Mesenchymal stem cell (in vitro differentiated cells and primary cell): ENCODE measurements at regions not wholly inside any gene's neighbourhood (a gene's known extent, or its start where the extent isn't known, plus 50 kb on each side); places are given as distances from the start of the nearest gene placed in this dataset.
"Not testable (repeated sequence)": the region's sequence is repeated elsewhere in the genome, so short reads cannot be mapped to it uniquely, and the experiment has no call there.

Source experiments
- DNase-seq: peaks from one replicate; pipeline ENCODE4 v3.0.0-alpha.2; 2013
- H2AFZ ChIP-seq: one replicate; pipeline ENCODE4 v1.6.1; 2013; ENCODE audit warnings: low read depth, mild to moderate bottlenecking, control low read depth, inconsistent platforms, low read length, moderate library complexity
- H2AK5ac ChIP-seq: 2 replicates; pipeline ENCODE4 v1.6.1; 2013; ENCODE audit warnings: low read length, moderate library complexity, mild to moderate bottlenecking, inconsistent platforms; ENCODE audit not compliant: severe bottlenecking
- H2BK120ac ChIP-seq: one replicate; pipeline ENCODE4 v1.6.1; 2013; ENCODE audit warnings: low read depth, mild to moderate bottlenecking, inconsistent platforms, low read length, moderate library complexity
- H2BK12ac ChIP-seq, 2 experiments: one replicate each; pipeline ENCODE4 v1.6.1; 2013; ENCODE audit warnings: inconsistent platforms in 2 of 2, low read length in 2 of 2, mild to moderate bottlenecking in 2 of 2, moderate library complexity in 2 of 2, control low read depth in 1 of 2
- H2BK15ac ChIP-seq: one replicate; pipeline ENCODE4 v1.6.1; 2013; ENCODE audit warnings: mild to moderate bottlenecking, low read depth, inconsistent platforms; ENCODE audit not compliant: poor library complexity, severe bottlenecking
- H2BK5ac ChIP-seq: 2 replicates; pipeline ENCODE4 v1.6.1; 2013; ENCODE audit warnings: low read depth, mild to moderate bottlenecking, low read length, control low read depth, inconsistent platforms; ENCODE audit not compliant: poor library complexity, severe bottlenecking
- H3K14ac ChIP-seq, 2 experiments: one replicate each; pipeline ENCODE4 v1.6.1; 2013; ENCODE audit warnings: inconsistent platforms in 2 of 2, low read length in 2 of 2, control low read depth in 1 of 2, mild to moderate bottlenecking in 1 of 2, moderate library complexity in 1 of 2
- H3K18ac ChIP-seq, 2 experiments: one replicate each; pipeline ENCODE4 v1.6.1; 2013; ENCODE audit warnings: inconsistent platforms in 2 of 2, low read length in 2 of 2, control low read depth in 1 of 2, low read depth in 1 of 2, mild to moderate bottlenecking in 1 of 2
- H3K23ac ChIP-seq, 2 experiments: one replicate each; pipeline ENCODE4 v1.6.1; 2013; ENCODE audit warnings: inconsistent platforms in 2 of 2, low read length in 2 of 2, mild to moderate bottlenecking in 2 of 2, moderate library complexity in 2 of 2, control low read depth in 1 of 2
- H3K27ac ChIP-seq: 2 replicates; pipeline ENCODE4 v1.5.1; 2013; ENCODE audit warnings: mild to moderate bottlenecking, moderate library complexity, low read length, control low read depth, inconsistent platforms; ENCODE audit not compliant: poor library complexity, severe bottlenecking
- H3K27me3 ChIP-seq, 2 experiments: 2 replicates each; pipeline versions ENCODE4 v1.6.1 to v1.7.0; 2013; ENCODE audit warnings: low read length in 2 of 2, mild to moderate bottlenecking in 2 of 2, moderate library complexity in 2 of 2, control low read depth in 1 of 2, inconsistent platforms in 1 of 2; ENCODE audit not compliant: control insufficient read depth in 1 of 2, insufficient read depth in 1 of 2
- H3K36me3 ChIP-seq, 2 experiments: 2 replicates each; pipeline versions ENCODE4 v1.6.1 to v1.7.0; 2013; ENCODE audit warnings: low read length in 2 of 2, control low read depth in 1 of 2, inconsistent platforms in 1 of 2, low read depth in 1 of 2, mild to moderate bottlenecking in 1 of 2; ENCODE audit not compliant: insufficient read depth in 2 of 2, control insufficient read depth in 1 of 2
- H3K4ac ChIP-seq, 2 experiments: one replicate each; pipeline ENCODE4 v1.6.1; 2013; ENCODE audit warnings: inconsistent platforms in 2 of 2, low read length in 2 of 2, mild to moderate bottlenecking in 2 of 2, moderate library complexity in 2 of 2, control low read depth in 1 of 2, low read depth in 1 of 2
- H3K4me1 ChIP-seq: 2 replicates; pipeline ENCODE4 v1.6.1; 2013; ENCODE audit warnings: low read depth, low read length, control low read depth; ENCODE audit not compliant: control insufficient read depth, insufficient read depth
- H3K4me2 ChIP-seq: 2 replicates; pipeline ENCODE4 v1.6.1; 2013; ENCODE audit warnings: low read length, mild to moderate bottlenecking, inconsistent platforms; ENCODE audit not compliant: poor library complexity, severe bottlenecking
- H3K4me3 ChIP-seq, 2 experiments: 2 replicates each; pipeline versions ENCODE4 v1.5.1 to v1.7.0; 2013; ENCODE audit warnings: low read length in 2 of 2, mild to moderate bottlenecking in 2 of 2, control low read depth in 1 of 2, low read depth in 1 of 2; ENCODE audit not compliant: insufficient read depth in 1 of 2
- H3K79me1 ChIP-seq: replicated peaks from 2 replicates; pipeline ENCODE4 v1.6.1; 2013; ENCODE audit warnings: mild to moderate bottlenecking, control low read depth, low read length, inconsistent platforms; ENCODE audit not compliant: poor library complexity, severe bottlenecking
- H3K9ac ChIP-seq: 2 replicates; pipeline ENCODE4 v1.7.0; 2013; ENCODE audit warnings: mild to moderate bottlenecking, low read length, moderate library complexity
- H3K9me3 ChIP-seq: 2 replicates; pipeline ENCODE4 v1.7.0; 2013; ENCODE audit warnings: mild to moderate bottlenecking, low read length; ENCODE audit not compliant: control insufficient read depth
- H4K8ac ChIP-seq: one replicate; pipeline ENCODE4 v1.6.1; 2013; ENCODE audit warnings: inconsistent platforms, mild to moderate bottlenecking, low read length, moderate library complexity
- H4K91ac ChIP-seq: one replicate; pipeline ENCODE4 v1.6.1; 2013; ENCODE audit warnings: mild to moderate bottlenecking, low read length, inconsistent platforms
- WGBS: methylation state at CpG from one replicate; pipeline ENCODE4 v1.1.7; 2013; ENCODE audit warnings: mixed read lengths; 5-methylcytosine and 5-hydroxymethylcytosine counted together

- not testable (repeated sequence) for H4K91ac ChIP-seq, H3K23ac ChIP-seq, H3K9me3 ChIP-seq, H2AK5ac ChIP-seq, H3K4me3 ChIP-seq, H3K4me1 ChIP-seq, H3K79me1 ChIP-seq, H3K27ac ChIP-seq, H2BK15ac ChIP-seq, H2BK120ac ChIP-seq, H3K4ac ChIP-seq, H4K8ac ChIP-seq, H3K4me2 ChIP-seq, DNase-seq, H2AFZ ChIP-seq, H2BK5ac ChIP-seq, H3K14ac ChIP-seq, H2BK12ac ChIP-seq, H3K9ac ChIP-seq, H3K18ac ChIP-seq, H3K36me3 ChIP-seq
- 90% methylated on average over 22 of the region's 28 CpGs for WGBS
- peaks cover 0 to 25% of the 10 kb centered on the region in 2 experiments for H3K27me3 ChIP-seq
Measured at GRCh38 chr15:28455537-28456475, 77.0 kb downstream of the GOLGA8G start.

DNA sequence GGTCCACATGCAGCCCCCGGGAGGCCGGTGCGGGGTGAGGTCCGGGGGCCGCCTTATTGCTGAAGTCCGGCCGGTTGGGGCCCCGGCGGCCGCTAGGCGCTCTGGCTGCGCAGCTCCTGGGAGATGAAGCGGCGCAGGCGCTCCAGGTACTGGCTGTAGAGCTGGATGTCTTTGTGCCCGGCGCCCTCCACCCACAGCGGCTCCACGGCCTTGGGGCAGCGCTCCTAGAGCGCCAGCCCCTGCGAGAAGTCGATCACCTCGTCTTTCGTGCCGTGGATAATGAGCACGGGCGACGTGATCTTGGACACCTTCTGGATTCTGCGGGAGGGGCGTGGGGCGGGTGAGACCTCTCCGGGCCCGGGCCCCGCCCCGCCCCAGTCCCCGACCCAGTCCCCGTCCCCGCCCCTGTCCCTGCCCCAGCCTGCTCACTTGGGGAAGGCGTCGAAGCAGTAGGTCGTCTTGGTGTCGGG is 76.3 kb downstream of the GOLGA8F start:
- not testable (repeated sequence) for H2BK120ac ChIP-seq, H2BK15ac ChIP-seq, H3K14ac ChIP-seq, H3K36me3 ChIP-seq, H3K18ac ChIP-seq, DNase-seq, H2BK12ac ChIP-seq, H4K8ac ChIP-seq, H3K9ac ChIP-seq, H4K91ac ChIP-seq, H3K23ac ChIP-seq, H2BK5ac ChIP-seq, H3K79me1 ChIP-seq, H3K27ac ChIP-seq, H2AK5ac ChIP-seq, H2AFZ ChIP-seq, H3K9me3 ChIP-seq, H3K4ac ChIP-seq, H3K4me1 ChIP-seq
- peak overlapping the region in 1 of 2 experiments; percentile 50 for H3K4me3 ChIP-seq
- 6% methylated on average over 11 of the region's 43 CpGs for WGBS
- H3K4me2 ChIP-seq, result peak overlapping the region; percentile 65
- H3K27me3 ChIP-seq, result peaks cover 0 to 22% of the 10 kb centered on the region in 2 experiments
